Left lung (tissue), 4 donors: ENCODE measurements at regions not wholly inside any gene's neighbourhood (a gene's known extent, or its start where the extent isn't known, plus 50 kb on each side); places are given as distances from the start of the nearest gene placed in this dataset.
A peak's percentile ranks its signal among the peaks of the same experiment; 100 is the strongest.
"Not testable (repeated sequence)": the region's sequence is repeated elsewhere in the genome, so short reads cannot be mapped to it uniquely, and the experiment has no call there.

Experiments
- ATAC-seq: fragments of 200-7000 bp; cut with Tn5 transposase; one replicate; pipeline ENCODE4 v1.9.1; 2020; ENCODE audit warnings: moderate library complexity
- DNase-seq, 4 donors: peaks; one replicate each; pipeline ENCODE4 v3.0.0-alpha.2; 2013 to 2020
- H3K27ac ChIP-seq, 2 donors: fragments of 200-600 bp; sonication (generic) in 1 of 2; one replicate each; pipeline versions ENCODE4 v1.5.0 to v1.8.0; 2020 to 2021
- H3K27me3 ChIP-seq, 2 donors: fragments of 200-600 bp; sonication (generic) in 1 of 2; one replicate each; pipeline versions ENCODE4 v1.5.0 to v1.8.0; 2020 to 2021
- H3K36me3 ChIP-seq, 2 donors: fragments of 200-600 bp; sonication (generic) in 1 of 2; one replicate each; pipeline versions ENCODE4 v1.5.0 to v1.8.0; 2020 to 2021
- H3K4me1 ChIP-seq, 2 donors: fragments of 200-600 bp; one replicate each; pipeline ENCODE4 v1.8.0; 2021
- H3K4me3 ChIP-seq, 2 donors: fragments of 200-600 bp; sonication (generic) in 1 of 2; one replicate each; pipeline versions ENCODE4 v1.5.0 to v1.8.0; 2020 to 2021; ENCODE audit warnings: mild to moderate bottlenecking in 1 of 2
- H3K9me3 ChIP-seq, 2 donors: fragments of 200-600 bp; sonication (generic) in 1 of 2; one replicate each; pipeline versions ENCODE4 v1.5.0 to v1.8.0; 2020 to 2021
- intact Hi-C, 2 donors: fragments of 100-400 bp; cut with DNase I; formaldehyde crosslinking; loops; one replicate each; pipeline versions ENCODE4 v1.11.2 to v1.14.2; 2022
- TF ChIP-seq, protein P1 (sequence below), 2 donors: fragments of 200-600 bp; sonication (generic) in 1 of 2; IDR thresholded peaks; one replicate each; pipeline versions ENCODE4 v1.5.0 to v1.8.0; 2021; ENCODE audit warnings: antibody characterized with exemption in 2 of 2
- donor health status: DM: no; HTN: yes; CAD: no.
- donor health status: DM: no; HTN: no; CAD: no.

DNA sequence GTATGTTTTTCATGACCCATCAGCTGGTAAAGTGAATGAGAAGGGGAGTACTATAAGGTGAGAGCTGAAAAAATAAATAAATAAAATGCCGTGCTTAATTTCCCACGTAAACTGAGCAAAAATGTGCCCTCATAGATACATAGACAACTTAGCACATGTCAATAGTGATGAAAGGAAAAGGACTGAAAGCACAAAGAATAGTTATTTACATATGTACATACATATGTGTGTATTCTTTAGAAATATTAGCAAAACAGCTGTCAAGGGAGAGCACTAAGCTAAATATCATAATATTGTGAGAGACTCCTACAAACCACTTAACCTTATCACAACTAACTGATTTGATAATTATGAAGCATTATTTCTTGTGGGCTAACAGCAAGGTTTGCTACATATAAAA lies 213.6 kb upstream of the FTMT start:
- H3K36me3 ChIP-seq, result no peaks in the 10 kb centered on the region
- no peaks in the 10 kb centered on the region for H3K4me1 ChIP-seq
- TF ChIP-seq, protein P1, sequence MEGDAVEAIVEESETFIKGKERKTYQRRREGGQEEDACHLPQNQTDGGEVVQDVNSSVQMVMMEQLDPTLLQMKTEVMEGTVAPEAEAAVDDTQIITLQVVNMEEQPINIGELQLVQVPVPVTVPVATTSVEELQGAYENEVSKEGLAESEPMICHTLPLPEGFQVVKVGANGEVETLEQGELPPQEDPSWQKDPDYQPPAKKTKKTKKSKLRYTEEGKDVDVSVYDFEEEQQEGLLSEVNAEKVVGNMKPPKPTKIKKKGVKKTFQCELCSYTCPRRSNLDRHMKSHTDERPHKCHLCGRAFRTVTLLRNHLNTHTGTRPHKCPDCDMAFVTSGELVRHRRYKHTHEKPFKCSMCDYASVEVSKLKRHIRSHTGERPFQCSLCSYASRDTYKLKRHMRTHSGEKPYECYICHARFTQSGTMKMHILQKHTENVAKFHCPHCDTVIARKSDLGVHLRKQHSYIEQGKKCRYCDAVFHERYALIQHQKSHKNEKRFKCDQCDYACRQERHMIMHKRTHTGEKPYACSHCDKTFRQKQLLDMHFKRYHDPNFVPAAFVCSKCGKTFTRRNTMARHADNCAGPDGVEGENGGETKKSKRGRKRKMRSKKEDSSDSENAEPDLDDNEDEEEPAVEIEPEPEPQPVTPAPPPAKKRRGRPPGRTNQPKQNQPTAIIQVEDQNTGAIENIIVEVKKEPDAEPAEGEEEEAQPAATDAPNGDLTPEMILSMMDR (IDR thresholded peaks at IDR 0.05), result no peak
- H3K4me3 ChIP-seq, result no peak overlapping the region
- no peak for ATAC-seq
- no peaks in the 10 kb centered on the region for H3K27me3 ChIP-seq
- H3K27ac ChIP-seq, result no peak overlapping the region
- no peaks in the 10 kb centered on the region for H3K9me3 ChIP-seq
- intact Hi-C loops, result no loop called here
- no peak for DNase-seq

DNA sequence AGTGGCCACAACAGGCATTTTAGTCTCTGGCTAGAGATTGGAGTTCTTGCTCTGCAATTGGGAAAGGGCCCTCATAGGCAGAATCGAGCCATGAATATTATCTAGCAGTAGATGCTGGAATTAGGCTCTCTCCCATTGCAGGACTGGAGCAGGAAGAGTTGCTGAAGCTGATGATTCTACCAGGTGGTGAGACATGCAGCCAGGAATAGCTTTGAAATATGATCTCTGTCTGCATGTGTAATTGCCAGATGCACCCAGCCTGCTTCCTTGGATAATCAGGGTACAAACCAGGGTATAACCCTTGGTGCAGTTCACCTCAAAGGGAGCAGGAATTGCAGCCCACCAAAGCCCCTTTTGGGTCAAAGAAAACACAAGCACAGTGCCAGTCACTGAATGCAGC lies 211.4 kb upstream of the FTMT start:
- ATAC-seq, result no peak
- H3K27ac ChIP-seq, result no peak overlapping the region
- DNase-seq, result no peak
- H3K9me3 ChIP-seq, result no peaks in the 10 kb centered on the region
- intact Hi-C loops, result no loop called here
- no peaks in the 10 kb centered on the region for H3K4me1 ChIP-seq
- no peak overlapping the region for H3K4me3 ChIP-seq
- no peaks in the 10 kb centered on the region for H3K27me3 ChIP-seq
- TF ChIP-seq, protein P1 (IDR thresholded peaks at IDR 0.05), result no peak
- H3K36me3 ChIP-seq, result no peaks in the 10 kb centered on the region

DNA sequence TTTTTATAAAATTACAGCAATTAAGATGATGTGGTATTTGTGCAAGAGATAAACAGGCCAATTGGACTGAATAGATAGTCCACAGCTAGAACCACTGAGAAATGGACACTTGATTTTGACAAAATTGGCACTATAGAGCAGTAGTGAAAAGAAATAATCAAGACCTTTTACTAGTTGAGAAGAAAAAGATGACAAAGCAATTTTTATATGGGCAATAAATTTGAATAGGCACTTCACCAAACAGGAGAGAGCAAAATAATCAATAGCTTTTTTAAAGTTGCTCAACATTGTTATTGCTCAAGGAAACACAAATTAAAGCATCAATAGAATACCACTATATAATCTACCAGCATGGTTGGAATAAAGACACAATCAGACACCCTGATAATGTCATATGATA lies 193.5 kb upstream of the FTMT start:
- peaks cover 0 to 13% of the 10 kb centered on the region in 2 donors for H3K9me3 ChIP-seq
- no peak for DNase-seq

DNA sequence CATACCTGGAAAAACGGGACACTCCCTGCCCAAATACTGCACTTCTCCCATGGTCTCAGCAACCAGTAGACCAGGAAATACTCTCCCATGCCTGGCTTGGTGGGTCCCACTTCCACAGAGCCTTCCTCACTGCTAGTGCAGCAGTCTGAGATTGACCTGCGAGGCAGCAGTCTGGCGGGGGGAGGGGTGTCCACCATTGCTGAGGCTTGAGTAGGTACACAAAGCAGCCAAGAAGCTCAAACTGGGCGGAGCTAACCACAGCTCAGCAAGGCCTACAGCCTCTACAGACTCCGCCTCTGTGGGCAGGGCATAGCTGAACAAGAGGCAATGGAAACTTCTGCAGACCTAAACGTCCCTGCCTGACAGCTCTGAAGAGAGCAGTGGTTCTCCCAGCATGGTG lies 191.5 kb upstream of the FTMT start:
- ATAC-seq (no peak), DNase-seq (peak in 1 of 4 donors; percentile 32)
- Histone ChIP-seq H3K4me1 (no peaks in the 10 kb centered on the region), H3K27ac (no peak overlapping the region), H3K27me3 (no peaks in the 10 kb centered on the region), H3K9me3 (peaks cover 0 to 18% of the 10 kb centered on the region in 2 donors), H3K36me3 (no peaks in the 10 kb centered on the region), H3K4me3 (no peak overlapping the region)
- intact Hi-C loops, result no loop called here
- TF ChIP-seq, protein P1 (IDR thresholded peaks at IDR 0.05), result no peak

More for the DNA sequence above, 193.5 kb upstream of the FTMT start:
- ATAC-seq, result no peak
- no peaks in the 10 kb centered on the region for H3K27me3 ChIP-seq
- no peaks in the 10 kb centered on the region for H3K36me3 ChIP-seq
- H3K27ac ChIP-seq, result no peak overlapping the region
- no peaks in the 10 kb centered on the region for H3K4me1 ChIP-seq
- intact Hi-C loops, result no loop called here
- TF ChIP-seq, protein P1 (IDR thresholded peaks at IDR 0.05), result no peak
- H3K4me3 ChIP-seq, result no peak overlapping the region

DNA sequence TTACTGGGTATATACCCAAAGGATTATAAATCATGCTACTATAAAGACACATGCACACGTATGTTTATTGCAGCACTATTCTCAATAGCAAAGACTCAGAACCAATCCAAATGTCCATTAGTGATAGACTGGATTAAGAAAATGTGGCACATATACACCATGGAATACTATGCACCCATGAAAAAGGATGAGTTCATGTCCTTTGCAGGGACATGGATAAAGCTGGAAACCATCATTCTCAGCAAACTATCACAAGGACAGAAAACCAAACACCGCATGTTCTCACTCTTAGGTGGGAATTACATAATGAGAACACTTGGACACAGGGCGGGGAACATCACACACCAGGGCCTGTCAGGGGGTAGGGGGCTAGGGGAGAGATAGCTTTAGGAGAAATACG lies 186.1 kb upstream of the FTMT start:
- H3K4me3 ChIP-seq, H3K4me1 ChIP-seq, intact Hi-C loops, H3K36me3 ChIP-seq, H3K27me3 ChIP-seq, ATAC-seq, DNase-seq, H3K27ac ChIP-seq: not testable (repeated sequence)
- peaks cover 0 to 23% of the 10 kb centered on the region in 2 donors for H3K9me3 ChIP-seq

DNA sequence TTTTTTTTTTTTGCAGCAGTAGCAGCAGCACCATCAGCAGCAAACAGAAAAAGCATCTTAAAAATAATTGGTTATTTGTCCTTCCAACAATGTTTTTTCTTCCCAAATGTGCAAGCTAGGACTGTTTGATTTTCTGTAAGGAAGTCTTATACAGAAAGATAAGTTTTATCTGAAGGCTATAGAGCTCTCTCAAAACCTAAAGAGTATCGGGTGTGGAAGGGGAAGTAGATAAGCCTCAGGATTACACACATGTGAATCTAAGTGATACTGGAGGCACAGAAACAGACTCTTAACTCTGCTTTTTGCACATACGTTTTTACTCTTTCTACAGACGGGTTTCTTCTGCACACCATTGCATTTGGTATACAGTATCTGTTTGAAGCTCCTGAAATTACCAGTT lies 184.4 kb upstream of the FTMT start:
- H3K27me3 ChIP-seq, result no peaks in the 10 kb centered on the region
- H3K4me1 ChIP-seq, result no peaks in the 10 kb centered on the region
- H3K9me3 ChIP-seq, result peaks cover 0 to 16% of the 10 kb centered on the region in 2 donors
- no peaks in the 10 kb centered on the region for H3K36me3 ChIP-seq
- intact Hi-C loops, result no loop called here
- no peak for ATAC-seq
- TF ChIP-seq, protein P1 (IDR thresholded peaks at IDR 0.05), result no peak
- H3K27ac ChIP-seq, result no peak overlapping the region
- no peak for DNase-seq
- H3K4me3 ChIP-seq, result no peak overlapping the region
